ENCODE measurements at regions not wholly inside any gene's neighbourhood (a gene's known extent, or its start where the extent isn't known, plus 50 kb on each side); places are given as distances from the start of the nearest gene placed in this dataset.
A peak's percentile ranks its signal among the peaks of the same experiment; 100 is the strongest.

DNA sequence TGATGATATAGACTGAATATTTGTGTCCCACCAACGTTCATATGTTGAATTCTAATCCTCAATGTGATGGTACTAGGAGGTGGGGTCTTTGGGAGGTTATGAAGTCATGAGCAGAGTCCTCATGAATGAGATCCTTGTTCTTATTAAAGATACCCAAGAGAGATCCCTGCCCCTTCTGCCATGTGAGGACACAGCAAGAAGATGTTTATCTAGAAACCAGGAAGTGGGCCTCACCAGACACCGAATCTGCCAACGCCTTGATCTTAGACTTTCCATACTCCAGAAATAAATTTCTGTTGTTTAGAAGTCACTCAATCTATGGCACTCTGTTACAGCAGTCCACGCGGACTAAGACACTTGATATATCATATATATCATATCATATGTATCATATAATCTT is 67.7 kb upstream of the GCM1 start:
- DNase-seq: no peak

GRCh38 chr6:53214172-53214571 is 65.5 kb upstream of the GCM1 start:
- DNase-seq: no peak

DNA sequence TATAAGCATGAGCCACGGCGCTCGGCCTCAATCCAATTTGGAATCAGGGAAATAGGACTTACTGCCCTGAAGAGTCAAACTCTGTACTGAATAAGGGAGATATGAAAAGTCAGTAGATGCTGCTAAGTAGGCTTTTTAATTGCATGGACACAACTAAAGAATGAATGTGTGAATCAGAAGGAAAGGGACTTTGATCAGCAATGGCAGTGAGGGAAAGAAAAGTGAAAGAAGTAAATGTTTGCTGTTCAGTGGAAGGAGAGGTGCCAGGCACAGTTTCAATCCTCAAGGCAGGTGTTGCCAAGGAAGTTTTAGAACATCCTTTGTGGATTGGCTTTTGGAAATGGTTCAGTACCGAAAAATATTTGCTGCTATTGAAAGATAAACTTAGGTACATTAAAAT is 62.2 kb upstream of the GCM1 start:
- DNase-seq: no peak

DNA sequence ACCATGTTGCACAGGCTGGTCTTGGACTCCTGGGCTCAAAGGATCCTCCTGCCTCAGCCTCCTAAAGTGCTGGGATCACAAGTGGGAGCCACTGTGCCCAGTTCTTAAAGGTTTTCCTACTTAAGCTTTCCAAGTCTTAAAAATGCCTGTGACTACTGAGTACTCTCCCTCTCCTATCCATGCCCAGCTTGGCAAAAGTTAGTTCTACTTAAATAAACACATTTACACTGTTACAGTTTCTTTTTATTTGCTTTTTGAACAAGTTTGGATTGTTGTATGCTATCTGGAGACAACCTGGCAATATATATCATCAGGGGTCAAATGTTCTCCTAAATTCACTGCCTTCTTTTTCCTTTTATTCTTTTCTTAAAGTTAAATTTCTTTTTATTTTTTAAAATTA is 61.0 kb upstream of the GCM1 start:
- no peak for DNase-seq

DNA sequence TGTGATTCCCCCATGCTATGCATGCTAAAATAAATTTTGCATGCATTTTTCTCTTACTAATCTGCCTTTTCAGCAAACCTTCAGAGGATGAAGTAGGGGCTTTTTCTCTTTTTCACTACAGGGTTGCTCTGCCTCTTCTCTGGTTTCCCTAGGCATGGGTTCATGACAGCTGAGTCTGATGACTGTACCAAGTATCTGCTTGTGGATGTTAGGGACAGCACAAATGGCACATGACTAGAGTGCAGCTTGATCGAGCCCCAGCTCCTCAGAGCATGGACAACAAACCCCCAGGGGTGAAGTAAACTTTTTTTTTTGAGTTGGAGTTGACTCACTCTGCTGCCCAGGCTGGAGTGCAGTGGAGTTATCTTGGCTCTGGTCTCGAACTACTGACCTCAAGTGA is 57.1 kb upstream of the GCM1 start:
- no peak for DNase-seq

DNA sequence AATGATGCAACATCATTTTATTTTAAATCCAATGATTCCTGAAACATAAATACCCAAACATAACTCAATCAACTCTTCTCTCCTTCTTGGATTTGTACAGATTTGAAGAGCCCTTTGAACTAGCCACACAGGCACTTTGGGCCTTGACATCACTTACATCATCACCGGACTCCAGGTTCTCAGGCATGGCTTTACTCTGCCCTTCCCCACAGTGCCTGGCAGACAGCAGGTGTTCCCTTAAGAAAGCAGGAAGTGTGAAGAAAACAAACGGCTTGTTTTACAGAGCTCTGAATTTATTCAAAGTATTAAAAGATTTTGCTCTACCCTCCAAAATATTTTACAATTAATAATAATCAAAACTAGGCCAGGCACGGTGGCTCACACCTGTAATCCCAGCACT is 54.8 kb upstream of the GCM1 start:
- DNase-seq: no peak

DNA sequence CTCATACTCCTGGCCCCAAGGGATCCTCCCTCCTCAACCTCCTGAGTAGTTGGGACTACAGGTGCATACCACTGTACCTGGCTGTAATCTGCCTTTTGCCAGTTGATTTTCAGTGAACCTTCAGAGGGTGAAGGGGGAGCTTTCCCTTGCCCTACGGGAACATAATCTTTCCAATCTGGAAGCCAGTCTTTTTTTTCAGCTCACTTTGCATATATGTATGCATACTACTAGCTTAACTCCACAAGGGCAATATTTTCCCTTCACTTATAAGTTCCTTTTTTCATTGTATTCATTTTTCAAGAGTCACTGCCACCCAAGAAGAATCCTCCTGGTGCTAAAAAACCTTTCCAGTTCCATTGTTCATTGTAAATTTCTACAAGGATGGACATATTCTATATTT is 53.4 kb upstream of the GCM1 start:
- DNase-seq: peak in 1 of 2 experiments; percentile 36

DNA sequence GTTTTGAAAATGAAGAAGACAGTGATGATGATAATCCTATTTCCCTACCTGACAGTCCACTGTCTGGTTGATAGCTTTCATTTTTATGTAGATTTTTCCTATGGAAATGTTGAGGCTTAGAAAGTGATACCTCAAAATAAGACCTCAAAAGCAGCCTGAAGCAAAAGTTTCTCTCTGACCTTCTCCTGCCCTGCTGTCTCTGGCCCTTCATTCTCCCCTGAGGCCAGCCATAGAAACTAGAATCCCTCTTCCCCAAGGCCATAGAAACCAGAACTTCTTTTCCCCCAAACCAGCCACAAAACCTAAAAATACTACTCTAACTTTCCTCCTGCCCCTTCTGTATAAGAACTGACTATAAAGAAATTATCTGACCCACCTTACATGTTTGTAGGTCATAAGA is 52.6 kb upstream of the GCM1 start:
- peak in 1 of 2 experiments; percentile 28 for DNase-seq

DNA sequence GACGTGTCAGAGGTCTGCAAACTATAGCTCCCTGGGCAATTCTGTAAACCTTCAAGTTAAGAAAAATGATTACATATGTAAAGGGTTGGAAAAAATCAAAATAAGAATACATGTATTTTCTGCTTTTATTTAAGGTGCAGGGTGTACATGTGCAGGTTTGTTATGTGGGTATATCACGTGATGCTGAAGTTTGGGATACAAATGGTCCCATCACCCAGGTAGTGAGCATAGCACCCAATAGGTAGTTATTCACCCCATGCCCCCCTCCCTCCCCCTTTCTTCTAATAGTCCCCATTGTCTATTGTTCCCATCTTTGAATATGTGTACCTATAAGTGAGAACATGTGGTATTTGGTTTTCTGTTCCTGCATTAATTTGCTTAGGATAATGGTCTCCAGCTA is 51.1 kb upstream of the GCM1 start:
- DNase-seq: no peak

DNA sequence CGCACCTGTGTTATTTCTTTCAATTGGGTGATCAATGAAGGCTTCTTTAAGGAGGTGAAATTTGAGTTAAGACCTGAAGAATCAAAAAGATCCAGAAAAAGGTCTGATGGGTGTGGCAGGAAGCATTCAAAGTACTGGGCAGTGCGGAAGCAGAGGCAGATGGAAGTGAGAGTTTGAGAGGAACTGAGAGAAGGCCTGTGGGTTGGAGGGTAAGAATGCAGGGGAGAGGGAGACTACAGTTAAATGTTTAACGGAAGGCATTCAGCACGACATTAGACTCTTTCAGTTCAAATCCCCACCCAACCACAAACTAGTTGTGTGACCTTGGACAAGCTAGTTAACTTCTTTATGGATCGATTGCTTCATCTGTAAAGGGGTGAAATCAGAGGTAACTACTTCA is 50.5 kb upstream of the GCM1 start:
- no peak for DNase-seq

Measured in NCI-H526 (cell line).